ENCODE measurements at regions not wholly inside any gene's neighbourhood (a gene's known extent, or its start where the extent isn't known, plus 50 kb on each side); places are given as distances from the start of the nearest gene placed in this dataset.

DNA sequence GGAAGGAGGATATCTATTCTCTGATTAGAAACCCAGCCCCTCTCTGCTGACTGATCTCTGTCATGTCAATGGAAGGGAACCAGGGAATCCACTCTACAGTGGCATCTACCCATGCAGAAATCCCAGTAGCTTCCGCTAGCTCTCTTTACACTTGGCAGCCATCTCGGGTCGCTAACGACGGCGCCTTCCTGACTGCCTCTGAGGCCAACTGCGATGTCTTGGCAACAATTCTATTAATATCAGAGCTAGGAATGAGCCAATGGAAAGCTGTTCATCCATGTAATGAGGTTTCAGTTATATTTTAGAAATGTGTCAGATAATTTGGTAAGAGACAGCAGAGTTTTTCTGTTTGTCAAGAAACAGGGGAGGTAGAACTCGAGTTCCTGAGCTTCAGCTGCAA lies 67.6 kb upstream of the ATP10B start:
- 85 to 89% methylated on average over 8 of the region's 8 CpGs for WGBS, 2 donors
- no peak for DNase-seq
- intact Hi-C loops (cut with DNase I) = no loop called here
- Histone ChIP-seq H3K27me3 (no peaks in the 10 kb centered on the region), H3K27ac (no peak overlapping the region), H3K4me3 (replicated peaks in 1 of 3) (no peak overlapping the region), H3K36me3 (no peaks in the 10 kb centered on the region), H3K9me3 (no peaks in the 10 kb centered on the region), H3K4me1 (peaks cover 5 to 13% of the 10 kb centered on the region in 2 donors)
- TF ChIP-seq POLR2A (IDR thresholded peaks at IDR 0.05) (no peak), CTCF (IDR thresholded peaks at IDR 0.05) (no peak)

DNA sequence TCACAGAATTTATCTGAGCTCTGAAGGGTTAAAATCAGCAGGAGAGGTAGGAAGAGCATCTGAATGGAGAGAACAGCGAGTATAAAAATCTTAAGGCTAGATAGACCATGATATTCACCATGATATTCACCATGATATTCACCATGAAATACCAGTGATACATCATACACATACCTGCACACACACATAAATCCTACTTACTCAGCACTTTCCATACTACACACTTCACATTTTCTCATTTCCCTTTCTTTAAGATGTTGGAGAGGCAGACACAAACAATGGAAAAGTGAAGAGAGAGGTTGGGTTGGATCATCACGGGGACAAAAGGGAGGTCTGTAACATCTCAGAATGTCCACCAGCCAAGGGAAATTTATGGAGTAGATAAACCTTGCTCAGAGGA lies 66.4 kb upstream of the ATP10B start:
- DNase-seq = no peak
- 77 to 86% methylated on average over 2 of the region's 2 CpGs for WGBS, 2 donors
- intact Hi-C loops (cut with DNase I) = no loop called here
- no peaks in the 10 kb centered on the region for H3K27me3 ChIP-seq
- no peak overlapping the region for H3K27ac ChIP-seq
- H3K9me3 ChIP-seq = no peaks in the 10 kb centered on the region
- H3K36me3 ChIP-seq = no peaks in the 10 kb centered on the region
- H3K4me1 ChIP-seq = peaks cover 0 to under 1% of the 10 kb centered on the region in 2 donors
- H3K4me3 ChIP-seq (replicated peaks in 1 of 3) = no peak overlapping the region
- TF ChIP-seq CTCF (IDR thresholded peaks at IDR 0.05) (no peak), POLR2A (IDR thresholded peaks at IDR 0.05) (no peak)

DNA sequence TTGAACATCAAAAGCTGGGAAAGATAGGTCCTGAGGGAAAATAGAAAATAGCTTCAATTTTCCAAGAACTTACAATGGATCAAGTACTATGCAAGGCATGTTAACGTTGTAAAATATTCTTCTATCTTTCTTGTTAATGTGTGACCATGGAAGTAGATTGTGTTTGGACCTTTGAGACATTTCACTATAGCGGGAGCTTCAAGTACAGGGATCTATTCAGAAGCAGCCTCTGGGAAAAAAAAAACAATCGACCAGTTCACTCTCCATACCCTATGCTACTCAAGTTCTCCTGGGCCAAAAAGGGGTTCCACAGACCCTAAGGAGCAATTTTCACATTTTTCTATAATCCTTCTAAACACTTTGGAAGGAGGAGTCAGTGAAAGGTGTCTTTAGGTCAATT lies 54.1 kb upstream of the ATP10B start:
- DNase-seq = no peak
- WGBS, 2 donors = 72 to 74% methylated on average over 3 of the region's 3 CpGs
- no peak for TF ChIP-seq POLR2A (IDR thresholded peaks at IDR 0.05)
- no peak for TF ChIP-seq CTCF (IDR thresholded peaks at IDR 0.05)

DNA sequence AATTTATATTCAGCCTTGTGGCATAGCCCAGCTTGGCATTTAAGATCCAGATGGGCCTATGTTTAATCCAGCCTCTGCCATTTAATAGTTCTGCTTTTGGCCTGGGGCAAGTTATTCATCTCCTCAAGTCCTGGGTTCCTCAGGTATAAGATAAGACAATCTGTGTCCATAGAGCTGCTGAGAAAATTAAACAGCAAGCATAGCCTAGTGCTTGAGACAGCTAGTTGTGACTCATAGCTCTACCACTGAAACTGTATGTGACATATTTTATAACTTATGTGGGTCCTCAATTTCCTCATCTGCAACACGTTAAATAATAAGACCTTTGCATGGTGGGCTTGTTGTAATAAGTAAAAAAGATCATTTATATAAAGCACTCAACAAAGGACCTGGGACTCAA lies 53.3 kb upstream of the ATP10B start:
- no peaks in the 10 kb centered on the region for H3K36me3 ChIP-seq
- no peak overlapping the region for H3K27ac ChIP-seq
- no peaks in the 10 kb centered on the region for H3K4me1 ChIP-seq
- H3K4me3 ChIP-seq (replicated peaks in 1 of 3) = no peak overlapping the region
- DNase-seq = no peak
- H3K9me3 ChIP-seq = no peaks in the 10 kb centered on the region
- no peaks in the 10 kb centered on the region for H3K27me3 ChIP-seq
- TF ChIP-seq POLR2A (IDR thresholded peaks at IDR 0.05) (no peak), CTCF (IDR thresholded peaks at IDR 0.05) (no peak)
- intact Hi-C loops (cut with DNase I) = no loop called here
- WGBS, 2 donors = 56 to 82% methylated on average over 1 of the region's 1 CpG

More for the DNA sequence above, 54.1 kb upstream of the ATP10B start:
- no peaks in the 10 kb centered on the region for H3K4me1 ChIP-seq
- no peak overlapping the region for H3K27ac ChIP-seq
- no peak overlapping the region for H3K4me3 ChIP-seq (replicated peaks in 1 of 3)
- intact Hi-C loops (cut with DNase I) = no loop called here
- no peaks in the 10 kb centered on the region for H3K36me3 ChIP-seq
- no peaks in the 10 kb centered on the region for H3K9me3 ChIP-seq
- H3K27me3 ChIP-seq = no peaks in the 10 kb centered on the region

GRCh38 chr5:160904591-160904990 lies 52.6 kb upstream of the ATP10B start:
- H3K27me3 ChIP-seq = no peaks in the 10 kb centered on the region
- no peaks in the 10 kb centered on the region for H3K4me1 ChIP-seq
- TF ChIP-seq CTCF (IDR thresholded peaks at IDR 0.05) (no peak), POLR2A (IDR thresholded peaks at IDR 0.05) (no peak)
- no peak overlapping the region for H3K27ac ChIP-seq
- 73 to 79% methylated on average over 3 of the region's 3 CpGs for WGBS, 2 donors
- intact Hi-C loops (cut with DNase I) = no loop called here
- no peak for DNase-seq
- no peaks in the 10 kb centered on the region for H3K36me3 ChIP-seq
- H3K4me3 ChIP-seq (replicated peaks in 1 of 3) = no peak overlapping the region
- no peaks in the 10 kb centered on the region for H3K9me3 ChIP-seq
